B cell (primary cell): ENCODE measurements at regions not wholly inside any gene's neighbourhood (a gene's known extent, or its start where the extent isn't known, plus 50 kb on each side); places are given as distances from the start of the nearest gene placed in this dataset.

Experiments
- ATAC-seq: fragments of 200-7000 bp; cut with Tn5 transposase; one replicate; pipeline ENCODE4 v1.10.0; 2021; ENCODE audit warnings: low read depth, mild to moderate bottlenecking, moderate number of reproducible peaks, moderate library complexity
- CTCF ChIA-PET: fragments of 350-600 bp; sonication (Branson Sonifier 250); formaldehyde crosslinking; loops from one replicate; lab custom pipeline; 2021; ENCODE audit warnings: antibody characterized with exemption, inconsistent platforms; lab: Charles Lee
- POLR2A ChIA-PET: fragments of 350-600 bp; sonication (Branson Sonifier 250); formaldehyde crosslinking; loops from one replicate; lab custom pipeline; 2021; ENCODE audit warnings: antibody characterized with exemption; lab: Charles Lee
- DNase-seq: peaks from one replicate; pipeline ENCODE4 v3.0.0; 2013
- H2AFZ ChIP-seq: 2 replicates; pipeline ENCODE4 v1.6.1; 2012; ENCODE audit warnings: mild to moderate bottlenecking, low read depth, low read length; ENCODE audit not compliant: insufficient read depth, poor library complexity, severe bottlenecking
- H3K27ac ChIP-seq, 2 donors: 1 replicate in 1 of 2; 2 replicates in 1 of 2; pipeline ENCODE4 v1.5.1; 2012 to 2013; ENCODE audit warnings: low read length in 2 of 2, mild to moderate bottlenecking in 2 of 2, moderate library complexity in 1 of 2
- H3K27me3 ChIP-seq, 4 experiments: fragments of 200-600 bp in 1 of 4; sonication (generic) in 1 of 4; replicated peaks in 1 of 4; 1 replicate in 2 of 4; 2 replicates in 2 of 4; pipeline versions ENCODE4 v1.6.1 to v1.7.0; 2013 to 2016; ENCODE audit warnings: low read length in 3 of 4, mild to moderate bottlenecking in 2 of 4, mixed read lengths in 1 of 4, moderate library complexity in 1 of 4; ENCODE audit not compliant: insufficient read depth in 4 of 4, control insufficient read depth in 3 of 4; ENCODE audit errors: control extremely low read depth in 1 of 4
- H3K36me3 ChIP-seq, 2 experiments: replicated peaks in 1 of 2; 1 replicate in 1 of 2; 2 replicates in 1 of 2; pipeline versions ENCODE4 v1.6.1 to v1.7.1; 2013; ENCODE audit warnings: low read length in 1 of 2; ENCODE audit not compliant: insufficient read depth in 2 of 2, control insufficient read depth in 1 of 2; ENCODE audit errors: control extremely low read depth in 1 of 2, extremely low read depth in 1 of 2
- H3K4me1 ChIP-seq, 2 donors: fragments of 200-600 bp in 1 of 2; sonication (generic) in 1 of 2; 1 replicate in 1 of 2; 2 replicates in 1 of 2; pipeline versions ENCODE4 v1.5.1 to v1.6.1; 2013 to 2017; ENCODE audit warnings: low read length in 2 of 2; ENCODE audit not compliant: control insufficient read depth in 2 of 2, insufficient read depth in 2 of 2
- H3K4me2 ChIP-seq: replicated peaks from 2 replicates; pipeline ENCODE3; 2012; ENCODE audit warnings: mild to moderate bottlenecking, low read depth, low read length; ENCODE audit not compliant: poor library complexity, severe bottlenecking
- H3K4me3 ChIP-seq, 5 experiments: fragments of 200-600 bp in 1 of 5; sonication (generic) in 1 of 5; 1 replicate in 3 of 5; 2 replicates in 2 of 5; pipeline versions ENCODE4 v1.5.1 to v1.7.0; 2011 to 2016; ENCODE audit warnings: low read length in 4 of 5, mild to moderate bottlenecking in 4 of 5, low read depth in 2 of 5, control low read depth in 1 of 5, moderate library complexity in 1 of 5; ENCODE audit not compliant: insufficient read depth in 1 of 5; ENCODE audit errors: control extremely low read depth in 1 of 5, extremely low read depth in 1 of 5
- H3K79me2 ChIP-seq: fragments of 200-600 bp; sonication (generic); one replicate; pipeline ENCODE4 v1.6.0; 2016; ENCODE audit warnings: low read length; ENCODE audit not compliant: control insufficient read depth, insufficient read depth
- H3K9ac ChIP-seq: fragments of 200-600 bp; sonication (generic); 2 replicates; pipeline ENCODE4 v1.6.1; 2017; ENCODE audit warnings: mild to moderate bottlenecking, low read length, moderate library complexity
- H3K9me3 ChIP-seq, 3 donors: one replicate each; pipeline versions ENCODE4 v1.6.1 to v1.7.1; 2013; ENCODE audit warnings: low read length in 2 of 3; ENCODE audit not compliant: control insufficient read depth in 2 of 3, insufficient read depth in 1 of 3; ENCODE audit errors: control extremely low read depth in 1 of 3
- H4K20me1 ChIP-seq: 2 replicates; pipeline ENCODE4 v1.6.0; 2012; ENCODE audit warnings: mild to moderate bottlenecking, low read length; ENCODE audit not compliant: insufficient read depth, control insufficient read depth, poor library complexity, severe bottlenecking
- H3K27ac Mint-ChIP-seq: one replicate; pipeline ENCODE4 v1.8.0; 2021; ENCODE audit warnings: mixed read lengths
- H3K27me3 Mint-ChIP-seq: one replicate; pipeline ENCODE4 v1.8.0; 2021; ENCODE audit warnings: mixed read lengths
- H3K4me1 Mint-ChIP-seq: one replicate; pipeline ENCODE4 v1.8.0; 2021; ENCODE audit warnings: mixed read lengths
- H3K4me3 Mint-ChIP-seq: one replicate; pipeline ENCODE4 v1.8.0; 2021; ENCODE audit warnings: mixed read lengths
- H3K9me3 Mint-ChIP-seq: one replicate; pipeline ENCODE4 v1.8.0; 2022; ENCODE audit warnings: mixed read lengths; ENCODE audit not compliant: insufficient read depth
- CTCF ChIP-seq: fragments of 200-600 bp; IDR thresholded peaks from one replicate; pipeline ENCODE4 v1.8.0; 2022; ENCODE audit warnings: antibody characterized with exemption, mild to moderate bottlenecking
- EZH2 ChIP-seq: IDR thresholded peaks from 2 replicates; pipeline ENCODE4 v1.6.1; 2012; ENCODE audit warnings: borderline replicate concordance, low read depth, mild to moderate bottlenecking, moderate library complexity, low read length; ENCODE audit not compliant: insufficient read depth, poor library complexity, severe bottlenecking
- WGBS: methylation state at CpG from one replicate; pipeline ENCODE4 v1.1.5; 2013; ENCODE audit warnings: missing lambda C conversion rate; ENCODE audit not compliant: insufficient coverage; 5-methylcytosine and 5-hydroxymethylcytosine counted together
- intact Hi-C: fragments of 100-400 bp; cut with micrococcal nuclease; formaldehyde crosslinking; loops from one replicate; pipeline ENCODE4 v1.10.0; 2022

- Histone ChIP-seq H3K79me2 (no peaks in the 10 kb centered on the region), H3K36me3 (no peaks in the 10 kb centered on the region), H3K4me3 (no peak overlapping the region), H3K9ac (no peak overlapping the region), H3K4me1 (peaks cover 43 to 44% of the 10 kb centered on the region in 2 donors), H3K9me3 (peaks cover 0 to 18% (median 0%) of the 10 kb centered on the region in 3 donors), H3K27me3 (peaks cover 0 to 74% (median 21%) of the 10 kb centered on the region in 4 experiments), H2AFZ (no peak overlapping the region), H4K20me1 (no peaks in the 10 kb centered on the region), H3K4me2 (peak overlapping the region; percentile 72), H3K27ac (no peak overlapping the region)
- 79% methylated on average over 11 of the region's 15 CpGs for WGBS
- H3K27me3 Mint-ChIP-seq: peaks cover 54% of the 10 kb centered on the region
- ChIA-PET POLR2A (no interaction called here), CTCF (interaction anchor here (1.6 kb wide), 1 partner anchor 149 kb away, joined by 3 read pairs; no protein-coding TSS in a partner anchor)
- intact Hi-C loops: loop anchor here (2.0 to 5.0 kb wide), 2 partner anchors 29 to 33 kb away; no protein-coding TSS in a partner anchor
- DNase-seq (no peak), ATAC-seq (no peak)
- peaks cover 40% of the 10 kb centered on the region for H3K4me1 Mint-ChIP-seq
- no peak overlapping the region for H3K27ac Mint-ChIP-seq
- H3K9me3 Mint-ChIP-seq: no peaks in the 10 kb centered on the region
- H3K4me3 Mint-ChIP-seq: peak overlapping the region; percentile 54
- TF ChIP-seq CTCF (no peak), EZH2 (no peak)
These were observed 137.6 kb upstream of the ID2 start for GRCh38 chr2:8544171-8544785.
